RWPE2 (cell line): ENCODE measurements at regions not wholly inside any gene's neighbourhood (a gene's known extent, or its start where the extent isn't known, plus 50 kb on each side); places are given as distances from the start of the nearest gene placed in this dataset.
A peak's percentile ranks its signal among the peaks of the same experiment; 100 is the strongest.

Experiments used
- ATAC-seq: fragments of 200-7000 bp; cut with Tn5 transposase; 3 replicates; pipeline ENCODE4 v1.9.1; 2021; ENCODE audit warnings: low read depth
- DNase-seq: peaks from one replicate; pipeline ENCODE4 v3.0.0-alpha.2; 2020; ENCODE audit warnings: low spot score
- H3K27ac ChIP-seq: fragments of 450-650 bp; 2 replicates; pipeline ENCODE4 v1.5.1; 2017; ENCODE audit warnings: mild to moderate bottlenecking; ENCODE audit not compliant: poor library complexity, severe bottlenecking
- H3K27me3 ChIP-seq: fragments of 250-450 bp; sonication (Bioruptor Pico); 2 replicates; pipeline ENCODE4 v1.5.1; 2021; ENCODE audit warnings: mild to moderate bottlenecking, moderate library complexity; ENCODE audit not compliant: insufficient read depth, poor library complexity, severe bottlenecking
- H3K36me3 ChIP-seq: fragments of 250-450 bp; sonication (Bioruptor Pico); 2 replicates; pipeline ENCODE4 v1.5.1; 2020; ENCODE audit warnings: low read depth, mild to moderate bottlenecking, moderate library complexity
- H3K4me1 ChIP-seq: fragments of 250-450 bp; sonication (Bioruptor Pico); 2 replicates; pipeline ENCODE4 v1.5.1; 2021; ENCODE audit warnings: mild to moderate bottlenecking, moderate library complexity; ENCODE audit not compliant: insufficient read depth, poor library complexity, severe bottlenecking
- H3K4me3 ChIP-seq: fragments of 250-450 bp; sonication (Bioruptor Pico); 2 replicates; pipeline ENCODE4 v1.5.1; 2021; ENCODE audit warnings: mild to moderate bottlenecking, moderate library complexity; ENCODE audit not compliant: severe bottlenecking
- H3K9me3 ChIP-seq: fragments of 250-450 bp; sonication (Bioruptor Pico); 2 replicates; pipeline ENCODE4 v1.5.1; 2021; ENCODE audit warnings: mild to moderate bottlenecking, moderate library complexity; ENCODE audit not compliant: severe bottlenecking
- TF ChIP-seq, protein P1 (sequence below): fragments of 450-650 bp; IDR thresholded peaks from one replicate; pipeline ENCODE4 v1.5.1; 2017; ENCODE audit warnings: mild to moderate bottlenecking, moderate library complexity; ENCODE audit not compliant: poor library complexity, severe bottlenecking

DNA sequence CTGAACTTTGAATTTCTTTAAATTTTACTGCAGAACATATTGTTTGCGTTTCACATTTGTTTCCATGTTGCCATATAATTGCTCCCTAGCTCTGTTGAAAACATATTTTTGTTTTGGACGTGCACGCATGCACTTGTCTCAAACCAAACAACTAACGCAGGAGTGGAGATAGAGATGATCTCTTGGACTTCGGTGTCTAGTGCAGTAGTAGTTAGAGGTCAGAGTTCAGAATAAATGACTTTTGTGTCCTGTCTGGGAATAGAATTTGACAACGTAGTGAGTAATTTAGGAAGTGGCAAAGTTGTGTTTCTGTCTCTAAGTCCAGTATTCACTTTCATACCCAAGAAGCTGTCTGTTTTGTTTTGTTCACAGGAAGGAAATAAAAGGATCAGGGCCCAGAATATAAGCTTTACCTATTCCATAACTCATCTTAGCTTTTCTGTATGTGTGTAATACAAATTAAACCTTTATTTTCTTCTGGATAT lies 173.8 kb downstream of the AEBP2 start:
- Histone ChIP-seq H3K4me1 (no peaks in the 10 kb centered on the region), H3K4me3 (no peak overlapping the region), H3K36me3 (no peaks in the 10 kb centered on the region), H3K9me3 (no peaks in the 10 kb centered on the region), H3K27me3 (no peaks in the 10 kb centered on the region), H3K27ac (no peak overlapping the region)
- DNase-seq (no peak), ATAC-seq (no peak)
- TF ChIP-seq, protein P1, sequence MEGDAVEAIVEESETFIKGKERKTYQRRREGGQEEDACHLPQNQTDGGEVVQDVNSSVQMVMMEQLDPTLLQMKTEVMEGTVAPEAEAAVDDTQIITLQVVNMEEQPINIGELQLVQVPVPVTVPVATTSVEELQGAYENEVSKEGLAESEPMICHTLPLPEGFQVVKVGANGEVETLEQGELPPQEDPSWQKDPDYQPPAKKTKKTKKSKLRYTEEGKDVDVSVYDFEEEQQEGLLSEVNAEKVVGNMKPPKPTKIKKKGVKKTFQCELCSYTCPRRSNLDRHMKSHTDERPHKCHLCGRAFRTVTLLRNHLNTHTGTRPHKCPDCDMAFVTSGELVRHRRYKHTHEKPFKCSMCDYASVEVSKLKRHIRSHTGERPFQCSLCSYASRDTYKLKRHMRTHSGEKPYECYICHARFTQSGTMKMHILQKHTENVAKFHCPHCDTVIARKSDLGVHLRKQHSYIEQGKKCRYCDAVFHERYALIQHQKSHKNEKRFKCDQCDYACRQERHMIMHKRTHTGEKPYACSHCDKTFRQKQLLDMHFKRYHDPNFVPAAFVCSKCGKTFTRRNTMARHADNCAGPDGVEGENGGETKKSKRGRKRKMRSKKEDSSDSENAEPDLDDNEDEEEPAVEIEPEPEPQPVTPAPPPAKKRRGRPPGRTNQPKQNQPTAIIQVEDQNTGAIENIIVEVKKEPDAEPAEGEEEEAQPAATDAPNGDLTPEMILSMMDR = no peak

DNA sequence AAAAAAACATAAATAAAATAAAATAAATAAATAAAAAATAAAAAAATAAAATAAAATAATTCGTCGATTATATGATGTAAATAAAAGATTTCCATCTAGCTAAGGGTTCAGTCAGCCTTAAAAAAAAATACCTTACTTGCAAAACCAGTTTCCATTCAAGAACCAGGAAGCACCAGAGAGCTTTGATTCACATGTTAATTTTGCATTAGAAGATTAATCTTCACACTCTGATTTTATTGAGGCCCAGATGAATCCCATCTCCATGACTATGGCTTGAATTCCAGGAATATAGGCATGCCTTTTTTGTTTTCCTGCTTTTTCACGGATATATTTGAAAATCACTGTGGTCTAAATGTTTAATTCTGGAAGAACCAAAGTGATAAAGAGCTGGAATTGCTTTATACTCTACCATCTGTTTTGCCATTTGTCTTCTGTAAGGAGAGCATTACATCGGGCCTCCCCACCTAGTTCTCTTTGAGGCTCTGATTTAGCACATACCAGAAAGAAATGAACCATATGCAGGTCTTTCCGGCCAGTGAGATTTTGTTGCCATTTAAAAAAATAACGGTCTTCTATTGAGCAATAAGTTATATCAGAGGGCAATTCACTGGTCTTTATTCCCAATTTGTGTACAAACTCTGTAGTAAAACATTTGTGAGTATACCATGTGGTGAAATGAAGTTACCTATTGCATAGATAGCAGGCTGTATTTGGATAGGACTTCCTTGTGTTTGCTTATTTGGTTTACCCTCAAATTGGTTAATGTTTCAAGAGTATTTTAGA lies 175.5 kb downstream of the AEBP2 start:
- Histone ChIP-seq H3K4me1 (no peaks in the 10 kb centered on the region), H3K36me3 (no peaks in the 10 kb centered on the region), H3K4me3 (no peak overlapping the region)

DNA sequence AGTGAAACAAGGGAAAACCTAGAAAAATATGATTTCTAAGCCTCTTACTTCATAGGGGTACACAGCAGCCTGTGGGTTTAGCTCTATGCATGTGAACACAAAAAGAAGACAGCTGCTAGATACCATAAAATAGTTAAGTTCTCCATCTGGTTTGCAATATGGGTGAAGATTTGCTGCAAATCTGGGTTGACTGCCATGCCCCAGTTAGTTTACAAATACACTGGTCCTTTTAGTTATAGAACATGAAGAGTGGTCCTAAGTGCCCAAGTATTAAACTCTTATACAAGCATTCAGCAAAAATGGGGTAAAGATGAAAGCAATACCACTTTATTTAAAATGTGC lies 176.1 kb downstream of the AEBP2 start:
- no peak for ATAC-seq
- Histone ChIP-seq H3K36me3 (no peaks in the 10 kb centered on the region), H3K9me3 (no peaks in the 10 kb centered on the region), H3K27me3 (no peaks in the 10 kb centered on the region), H3K27ac (no peak overlapping the region), H3K4me1 (no peaks in the 10 kb centered on the region), H3K4me3 (no peak overlapping the region)
- TF ChIP-seq, protein P1 = no peak
- no peak for DNase-seq

More for the DNA sequence above, 175.5 kb downstream of the AEBP2 start:
- TF ChIP-seq, protein P1 = no peak
- ATAC-seq = no peak
- no peaks in the 10 kb centered on the region for H3K9me3 ChIP-seq
- H3K27me3 ChIP-seq = no peaks in the 10 kb centered on the region
- no peak for DNase-seq
- H3K27ac ChIP-seq = no peak overlapping the region

DNA sequence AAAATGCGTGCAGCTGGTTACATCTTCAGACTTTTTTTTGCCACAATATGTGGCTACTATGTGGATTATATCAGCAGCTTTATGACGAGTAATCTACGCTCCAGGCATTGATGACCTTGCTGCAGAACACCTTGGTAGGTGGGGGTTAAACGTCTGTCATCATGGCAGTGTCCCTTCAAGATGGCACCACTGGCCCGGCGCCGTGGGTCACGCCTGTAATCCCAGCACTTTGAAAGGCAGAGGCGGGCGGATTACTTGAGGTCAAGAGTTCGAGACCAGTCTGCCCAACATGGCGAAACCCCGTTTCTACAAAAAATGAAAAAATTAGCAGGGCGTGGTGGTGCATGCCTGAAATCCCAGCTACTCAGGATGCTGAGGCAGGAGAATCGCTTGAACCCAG lies 177.5 kb downstream of the AEBP2 start:
- H3K4me3 ChIP-seq = no peak overlapping the region
- no peaks in the 10 kb centered on the region for H3K4me1 ChIP-seq
- no peaks in the 10 kb centered on the region for H3K9me3 ChIP-seq
- no peak overlapping the region for H3K27ac ChIP-seq
- no peak for DNase-seq
- no peak for ATAC-seq
- no peaks in the 10 kb centered on the region for H3K27me3 ChIP-seq
- TF ChIP-seq, protein P1 = no peak
- no peaks in the 10 kb centered on the region for H3K36me3 ChIP-seq

DNA sequence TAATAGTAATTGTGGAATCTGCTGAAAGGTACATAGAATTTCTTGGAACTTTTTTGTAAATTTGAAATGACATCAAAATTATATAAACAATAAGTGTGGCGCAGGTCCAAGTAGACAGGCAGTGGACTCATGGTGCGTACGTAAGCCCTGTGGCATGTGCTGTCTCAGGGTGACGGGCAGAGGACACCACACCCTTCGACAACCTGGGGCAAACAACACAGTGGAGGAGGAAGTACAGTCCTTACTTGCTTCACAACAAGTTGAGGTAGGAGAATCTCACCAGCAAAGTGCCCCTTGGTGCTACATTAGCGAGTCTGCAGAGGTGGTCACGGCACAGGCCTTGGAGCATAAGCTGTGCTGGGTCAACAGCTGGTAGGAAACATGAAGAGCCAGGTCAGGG lies 180.9 kb downstream of the AEBP2 start:
- no peaks in the 10 kb centered on the region for H3K36me3 ChIP-seq
- H3K27me3 ChIP-seq = no peaks in the 10 kb centered on the region
- no peaks in the 10 kb centered on the region for H3K4me1 ChIP-seq
- peak; percentile 57; the same call in 2 of the 3 replicates for ATAC-seq
- no peak for DNase-seq
- TF ChIP-seq, protein P1 = no peak
- H3K4me3 ChIP-seq = no peak overlapping the region
- no peaks in the 10 kb centered on the region for H3K9me3 ChIP-seq
- no peak overlapping the region for H3K27ac ChIP-seq
